ENCODE measurements at regions not wholly inside any gene's neighbourhood (a gene's known extent, or its start where the extent isn't known, plus 50 kb on each side); places are given as distances from the start of the nearest gene placed in this dataset.

DNA sequence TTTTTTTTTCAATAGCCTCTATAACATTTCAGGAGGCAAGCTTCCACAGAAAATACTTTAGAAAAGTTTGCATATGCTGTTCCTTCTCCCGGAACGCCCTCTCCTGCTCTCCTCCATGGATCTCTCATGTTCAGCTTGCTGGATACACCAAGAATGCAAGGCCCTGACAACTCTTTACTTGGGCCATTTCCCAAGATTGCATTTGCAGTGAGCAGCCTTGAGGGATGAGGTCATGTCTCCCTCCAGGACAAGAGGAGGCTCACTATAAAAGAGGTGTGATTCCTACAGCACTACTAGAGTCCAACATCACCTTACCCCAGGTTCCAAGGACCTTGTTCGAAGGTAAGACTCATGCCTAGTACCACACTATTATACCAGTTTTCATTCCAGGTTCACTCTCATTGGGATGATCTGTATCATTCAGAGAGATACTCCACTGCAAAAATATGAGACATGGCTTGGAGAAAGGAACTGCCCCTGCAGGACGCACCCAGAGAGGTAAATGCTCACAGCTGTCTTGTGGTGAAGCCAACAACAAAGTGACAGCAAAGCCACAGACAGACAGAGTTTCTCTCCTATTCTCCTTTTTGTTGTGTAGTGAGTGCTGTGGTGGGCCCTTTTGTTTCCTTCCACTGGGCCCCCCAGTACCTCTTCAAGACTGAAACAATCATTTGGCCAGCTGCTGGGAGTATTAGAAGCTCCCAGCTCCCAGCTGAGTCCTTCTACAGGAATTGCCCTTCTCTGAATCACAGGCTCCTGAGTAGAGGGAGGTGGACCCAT, 151.7 kb upstream of the ZNF366 start:
- TF ChIP-seq CTCF (conservative IDR thresholded peaks at IDR 0.05; ENCODE audit: low read depth, low read length): no peak
- TF ChIP-seq, protein P1, sequence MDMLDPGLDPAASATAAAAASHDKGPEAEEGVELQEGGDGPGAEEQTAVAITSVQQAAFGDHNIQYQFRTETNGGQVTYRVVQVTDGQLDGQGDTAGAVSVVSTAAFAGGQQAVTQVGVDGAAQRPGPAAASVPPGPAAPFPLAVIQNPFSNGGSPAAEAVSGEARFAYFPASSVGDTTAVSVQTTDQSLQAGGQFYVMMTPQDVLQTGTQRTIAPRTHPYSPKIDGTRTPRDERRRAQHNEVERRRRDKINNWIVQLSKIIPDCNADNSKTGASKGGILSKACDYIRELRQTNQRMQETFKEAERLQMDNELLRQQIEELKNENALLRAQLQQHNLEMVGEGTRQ (IDR thresholded peaks at IDR 0.05; ENCODE audit: low read depth, low read length): no peak
- no peak for TF ChIP-seq POLR2A (IDR thresholded peaks at IDR 0.05; ENCODE audit: low read depth, low read length)
- TF ChIP-seq RFX5 (IDR thresholded peaks at IDR 0.05; ENCODE audit: low read depth, low read length): no peak
- TF ChIP-seq RAD21 (IDR thresholded peaks at IDR 0.05; ENCODE audit: low read length): no peak
- TF ChIP-seq CHD1 (IDR thresholded peaks at IDR 0.05; ENCODE audit: low read depth, low read length): no peak
- TF ChIP-seq BHLHE40 (IDR thresholded peaks at IDR 0.05; ENCODE audit: low read depth, low read length): no peak
- no peak for TF ChIP-seq MAZ (IDR thresholded peaks at IDR 0.05; ENCODE audit: borderline replicate concordance, low read depth, low read length)
- no peak for TF ChIP-seq MXI1 (IDR thresholded peaks at IDR 0.05; ENCODE audit: borderline replicate concordance, low read depth, low read length)
- no peak for TF ChIP-seq RCOR1 (IDR thresholded peaks at IDR 0.05; ENCODE audit: insufficient replicate concordance, low read length)
- TF ChIP-seq, protein P2, sequence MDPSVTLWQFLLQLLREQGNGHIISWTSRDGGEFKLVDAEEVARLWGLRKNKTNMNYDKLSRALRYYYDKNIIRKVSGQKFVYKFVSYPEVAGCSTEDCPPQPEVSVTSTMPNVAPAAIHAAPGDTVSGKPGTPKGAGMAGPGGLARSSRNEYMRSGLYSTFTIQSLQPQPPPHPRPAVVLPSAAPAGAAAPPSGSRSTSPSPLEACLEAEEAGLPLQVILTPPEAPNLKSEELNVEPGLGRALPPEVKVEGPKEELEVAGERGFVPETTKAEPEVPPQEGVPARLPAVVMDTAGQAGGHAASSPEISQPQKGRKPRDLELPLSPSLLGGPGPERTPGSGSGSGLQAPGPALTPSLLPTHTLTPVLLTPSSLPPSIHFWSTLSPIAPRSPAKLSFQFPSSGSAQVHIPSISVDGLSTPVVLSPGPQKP (IDR thresholded peaks at IDR 0.05; ENCODE audit: borderline replicate concordance, low read depth, low read length): no peak
- TF ChIP-seq FOS (IDR thresholded peaks at IDR 0.05; ENCODE audit: low read depth, low read length): no peak
- TF ChIP-seq SMC3 (IDR thresholded peaks at IDR 0.05; ENCODE audit: low read depth, low read length): no peak
- TF ChIP-seq MAFK (IDR thresholded peaks at IDR 0.05; ENCODE audit: low read depth, low read length): no peak
